ENCODE measurements at regions not wholly inside any gene's neighbourhood (a gene's known extent, or its start where the extent isn't known, plus 50 kb on each side); places are given as distances from the start of the nearest gene placed in this dataset.

GRCh38 chr6:96276305-96276704 is 245.3 kb upstream of the UFL1 start:
- no peak overlapping the region for H3K27ac ChIP-seq (ENCODE audit: low read depth, low read length)
- no peak overlapping the region for H3K4me3 ChIP-seq (ENCODE audit: low read depth, low read length)
- no peaks in the 10 kb centered on the region for H3K4me1 ChIP-seq (ENCODE audit: control insufficient read depth, insufficient read depth, low read length)
- no peaks in the 10 kb centered on the region for H3K27me3 ChIP-seq (ENCODE audit: control insufficient read depth, insufficient read depth, low read length)
- H3K9ac ChIP-seq (ENCODE audit: low read depth, low read length): no peak overlapping the region
- no peaks in the 10 kb centered on the region for H3K36me3 ChIP-seq (ENCODE audit: control insufficient read depth, insufficient read depth, low read length)
- H3K9me3 ChIP-seq (ENCODE audit: control insufficient read depth, insufficient read depth, low read length): no peaks in the 10 kb centered on the region

- H3K27ac ChIP-seq (ENCODE audit: low read depth, low read length): no peak overlapping the region
- no peaks in the 10 kb centered on the region for H3K36me3 ChIP-seq (ENCODE audit: control insufficient read depth, insufficient read depth, low read length)
- H3K9ac ChIP-seq (ENCODE audit: low read depth, low read length): no peak overlapping the region
- no peak overlapping the region for H3K4me3 ChIP-seq (ENCODE audit: low read depth, low read length)
- H3K27me3 ChIP-seq (ENCODE audit: control insufficient read depth, insufficient read depth, low read length): no peaks in the 10 kb centered on the region
- no peaks in the 10 kb centered on the region for H3K4me1 ChIP-seq (ENCODE audit: control insufficient read depth, insufficient read depth, low read length)
- no peaks in the 10 kb centered on the region for H3K9me3 ChIP-seq (ENCODE audit: control insufficient read depth, insufficient read depth, low read length)
These were observed 244.8 kb upstream of the UFL1 start for GRCh38 chr6:96276856-96277255.

- H3K9me3 ChIP-seq (ENCODE audit: control insufficient read depth, insufficient read depth, low read length): no peaks in the 10 kb centered on the region
- no peaks in the 10 kb centered on the region for H3K4me1 ChIP-seq (ENCODE audit: control insufficient read depth, insufficient read depth, low read length)
- H3K4me3 ChIP-seq (ENCODE audit: low read depth, low read length): no peak overlapping the region
These were observed 242.5 kb upstream of the UFL1 start for GRCh38 chr6:96279084-96279483.

GRCh38 chr6:96286503-96286902 is 235.1 kb upstream of the UFL1 start:
- no peaks in the 10 kb centered on the region for H3K4me1 ChIP-seq (ENCODE audit: control insufficient read depth, insufficient read depth, low read length)
- H3K27me3 ChIP-seq (ENCODE audit: control insufficient read depth, insufficient read depth, low read length): no peaks in the 10 kb centered on the region
- no peak overlapping the region for H3K9ac ChIP-seq (ENCODE audit: low read depth, low read length)
- no peak overlapping the region for H3K4me3 ChIP-seq (ENCODE audit: low read depth, low read length)
- H3K36me3 ChIP-seq (ENCODE audit: control insufficient read depth, insufficient read depth, low read length): no peaks in the 10 kb centered on the region
- no peaks in the 10 kb centered on the region for H3K9me3 ChIP-seq (ENCODE audit: control insufficient read depth, insufficient read depth, low read length)
- H3K27ac ChIP-seq (ENCODE audit: low read depth, low read length): no peak overlapping the region

More at GRCh38 chr6:96279084-96279483, 242.5 kb upstream of the UFL1 start:
- no peaks in the 10 kb centered on the region for H3K27me3 ChIP-seq (ENCODE audit: control insufficient read depth, insufficient read depth, low read length)
- no peak overlapping the region for H3K9ac ChIP-seq (ENCODE audit: low read depth, low read length)
- H3K27ac ChIP-seq (ENCODE audit: low read depth, low read length): no peak overlapping the region
- no peaks in the 10 kb centered on the region for H3K36me3 ChIP-seq (ENCODE audit: control insufficient read depth, insufficient read depth, low read length)

- H3K27ac ChIP-seq (ENCODE audit: low read depth, low read length): no peak overlapping the region
These were observed 222.1 kb upstream of the UFL1 start for GRCh38 chr6:96299525-96299924.

GRCh38 chr6:96301023-96301422 is 220.6 kb upstream of the UFL1 start:
- no peak overlapping the region for H3K9ac ChIP-seq (ENCODE audit: low read depth, low read length)

More at GRCh38 chr6:96299525-96299924, 222.1 kb upstream of the UFL1 start:
- Histone ChIP-seq H3K9me3 (ENCODE audit: control insufficient read depth, insufficient read depth, low read length) (no peaks in the 10 kb centered on the region), H3K4me1 (ENCODE audit: control insufficient read depth, insufficient read depth, low read length) (no peaks in the 10 kb centered on the region), H3K27me3 (ENCODE audit: control insufficient read depth, insufficient read depth, low read length) (no peaks in the 10 kb centered on the region), H3K4me3 (ENCODE audit: low read depth, low read length) (no peak overlapping the region), H3K36me3 (ENCODE audit: control insufficient read depth, insufficient read depth, low read length) (no peaks in the 10 kb centered on the region), H3K9ac (ENCODE audit: low read depth, low read length) (no peak overlapping the region)

GRCh38 chr6:96301781-96302180 is 219.8 kb upstream of the UFL1 start:
- H3K9me3 ChIP-seq (ENCODE audit: control insufficient read depth, insufficient read depth, low read length): no peaks in the 10 kb centered on the region
- H3K36me3 ChIP-seq (ENCODE audit: control insufficient read depth, insufficient read depth, low read length): no peaks in the 10 kb centered on the region
- no peak overlapping the region for H3K27ac ChIP-seq (ENCODE audit: low read depth, low read length)
- H3K27me3 ChIP-seq (ENCODE audit: control insufficient read depth, insufficient read depth, low read length): no peaks in the 10 kb centered on the region
- H3K4me3 ChIP-seq (ENCODE audit: low read depth, low read length): no peak overlapping the region
- H3K4me1 ChIP-seq (ENCODE audit: control insufficient read depth, insufficient read depth, low read length): no peaks in the 10 kb centered on the region
- H3K9ac ChIP-seq (ENCODE audit: low read depth, low read length): no peak overlapping the region

More at GRCh38 chr6:96301023-96301422, 220.6 kb upstream of the UFL1 start:
- H3K4me3 ChIP-seq (ENCODE audit: low read depth, low read length): no peak overlapping the region
- H3K27me3 ChIP-seq (ENCODE audit: control insufficient read depth, insufficient read depth, low read length): no peaks in the 10 kb centered on the region
- H3K4me1 ChIP-seq (ENCODE audit: control insufficient read depth, insufficient read depth, low read length): no peaks in the 10 kb centered on the region
- H3K36me3 ChIP-seq (ENCODE audit: control insufficient read depth, insufficient read depth, low read length): no peaks in the 10 kb centered on the region
- no peaks in the 10 kb centered on the region for H3K9me3 ChIP-seq (ENCODE audit: control insufficient read depth, insufficient read depth, low read length)
- H3K27ac ChIP-seq (ENCODE audit: low read depth, low read length): no peak overlapping the region

GRCh38 chr6:96302991-96303390 is 218.6 kb upstream of the UFL1 start:
- no peaks in the 10 kb centered on the region for H3K27me3 ChIP-seq (ENCODE audit: control insufficient read depth, insufficient read depth, low read length)
- no peaks in the 10 kb centered on the region for H3K9me3 ChIP-seq (ENCODE audit: control insufficient read depth, insufficient read depth, low read length)
- no peak overlapping the region for H3K27ac ChIP-seq (ENCODE audit: low read depth, low read length)
- no peak overlapping the region for H3K9ac ChIP-seq (ENCODE audit: low read depth, low read length)
- H3K36me3 ChIP-seq (ENCODE audit: control insufficient read depth, insufficient read depth, low read length): no peaks in the 10 kb centered on the region
- H3K4me1 ChIP-seq (ENCODE audit: control insufficient read depth, insufficient read depth, low read length): no peaks in the 10 kb centered on the region
- H3K4me3 ChIP-seq (ENCODE audit: low read depth, low read length): no peak overlapping the region

GRCh38 chr6:96304997-96305396 is 216.6 kb upstream of the UFL1 start:
- Histone ChIP-seq H3K27ac (ENCODE audit: low read depth, low read length) (no peak overlapping the region), H3K36me3 (ENCODE audit: control insufficient read depth, insufficient read depth, low read length) (no peaks in the 10 kb centered on the region), H3K9ac (ENCODE audit: low read depth, low read length) (no peak overlapping the region), H3K4me1 (ENCODE audit: control insufficient read depth, insufficient read depth, low read length) (no peaks in the 10 kb centered on the region), H3K9me3 (ENCODE audit: control insufficient read depth, insufficient read depth, low read length) (no peaks in the 10 kb centered on the region), H3K4me3 (ENCODE audit: low read depth, low read length) (no peak overlapping the region), H3K27me3 (ENCODE audit: control insufficient read depth, insufficient read depth, low read length) (no peaks in the 10 kb centered on the region)

- Histone ChIP-seq H3K9ac (ENCODE audit: low read depth, low read length) (no peak overlapping the region), H3K4me3 (ENCODE audit: low read depth, low read length) (no peak overlapping the region), H3K9me3 (ENCODE audit: control insufficient read depth, insufficient read depth, low read length) (no peaks in the 10 kb centered on the region; the same call in 1 of the 2 replicates), H3K27ac (ENCODE audit: low read depth, low read length) (no peak overlapping the region), H3K36me3 (ENCODE audit: control insufficient read depth, insufficient read depth, low read length) (no peaks in the 10 kb centered on the region), H3K27me3 (ENCODE audit: control insufficient read depth, insufficient read depth, low read length) (no peaks in the 10 kb centered on the region), H3K4me1 (ENCODE audit: control insufficient read depth, insufficient read depth, low read length) (no peaks in the 10 kb centered on the region)
These were observed 190.7 kb upstream of the UFL1 start for GRCh38 chr6:96330884-96331283.

GRCh38 chr6:96340164-96340563 is 181.4 kb upstream of the UFL1 start:
- Histone ChIP-seq H3K27ac (ENCODE audit: low read depth, low read length) (no peak overlapping the region), H3K4me1 (ENCODE audit: control insufficient read depth, insufficient read depth, low read length) (no peaks in the 10 kb centered on the region), H3K9ac (ENCODE audit: low read depth, low read length) (no peak overlapping the region), H3K9me3 (ENCODE audit: control insufficient read depth, insufficient read depth, low read length) (peaks cover 2% of the 10 kb centered on the region; the same call in 1 of the 2 replicates), H3K36me3 (ENCODE audit: control insufficient read depth, insufficient read depth, low read length) (no peaks in the 10 kb centered on the region), H3K4me3 (ENCODE audit: low read depth, low read length) (no peak overlapping the region), H3K27me3 (ENCODE audit: control insufficient read depth, insufficient read depth, low read length) (no peaks in the 10 kb centered on the region)

GRCh38 chr6:96345501-96345900 is 176.1 kb upstream of the UFL1 start:
- H3K9me3 ChIP-seq (ENCODE audit: control insufficient read depth, insufficient read depth, low read length): peaks cover 2% of the 10 kb centered on the region; the same call in 1 of the 2 replicates
- no peaks in the 10 kb centered on the region for H3K36me3 ChIP-seq (ENCODE audit: control insufficient read depth, insufficient read depth, low read length)
- H3K27me3 ChIP-seq (ENCODE audit: control insufficient read depth, insufficient read depth, low read length): no peaks in the 10 kb centered on the region
- no peak overlapping the region; the same call in 1 of the 2 replicates for H3K4me3 ChIP-seq (ENCODE audit: low read depth, low read length)
- no peak overlapping the region for H3K9ac ChIP-seq (ENCODE audit: low read depth, low read length)
- H3K27ac ChIP-seq (ENCODE audit: low read depth, low read length): no peak overlapping the region
- H3K4me1 ChIP-seq (ENCODE audit: control insufficient read depth, insufficient read depth, low read length): peaks cover 11% of the 10 kb centered on the region; the same call in 1 of the 2 replicates
